ENCODE measurements at regions not wholly inside any gene's neighbourhood (a gene's known extent, or its start where the extent isn't known, plus 50 kb on each side); places are given as distances from the start of the nearest gene placed in this dataset.
"Not testable (repeated sequence)": the region's sequence is repeated elsewhere in the genome, so short reads cannot be mapped to it uniquely, and the experiment has no call there.

- in situ Hi-C loops (cut with MboI; ENCODE audit: low sequenced_read_pairs) = no loop called here
These were observed 141.6 kb upstream of the RIOK3 start for GRCh38 chr18:23311351-23312121.

DNA sequence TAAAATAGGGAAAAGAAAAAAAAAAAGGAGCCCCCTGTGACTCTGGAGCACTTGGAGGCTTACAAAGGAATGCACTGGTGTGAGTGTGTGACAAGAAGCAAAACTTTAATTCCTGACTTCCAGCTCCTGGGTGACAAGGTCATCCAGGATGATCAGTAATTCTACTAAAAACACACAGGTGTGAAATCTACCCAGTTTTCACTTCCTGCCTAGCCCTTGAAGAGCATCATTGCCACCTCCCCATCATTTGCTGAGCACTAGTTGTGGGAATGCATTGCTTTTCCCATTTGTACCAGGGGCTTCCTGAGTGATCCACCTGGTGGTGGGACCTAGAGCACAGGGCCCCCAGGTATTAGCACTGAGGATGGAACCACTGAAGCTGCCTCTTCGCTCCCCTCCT lies 139.7 kb upstream of the RIOK3 start:
- in situ Hi-C loops (cut with MboI; ENCODE audit: low sequenced_read_pairs) = no loop called here

DNA sequence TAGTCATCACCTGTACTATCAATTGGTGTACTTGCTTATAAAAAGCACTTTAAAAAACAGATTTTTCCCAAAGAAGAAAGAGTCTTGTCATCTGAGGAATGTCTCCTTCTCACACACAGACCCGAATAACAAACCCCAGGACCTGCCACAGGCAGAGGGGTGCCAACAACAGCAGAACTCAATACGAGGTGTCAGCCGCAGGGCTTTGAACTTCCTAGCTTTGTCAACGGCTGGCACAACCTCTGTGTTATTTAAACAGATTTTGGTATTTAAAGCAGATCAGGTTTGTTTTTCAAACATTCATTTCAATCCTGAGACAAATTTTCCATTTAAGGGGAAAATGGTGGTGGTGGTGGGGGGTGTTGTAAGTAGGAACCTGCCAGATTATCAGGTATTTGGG lies 138.4 kb upstream of the RIOK3 start:
- in situ Hi-C loops (cut with MboI; ENCODE audit: low sequenced_read_pairs) = no loop called here

GRCh38 chr18:23316316-23316715 lies 136.8 kb upstream of the RIOK3 start:
- in situ Hi-C loops (cut with MboI; ENCODE audit: low sequenced_read_pairs) = no loop called here

DNA sequence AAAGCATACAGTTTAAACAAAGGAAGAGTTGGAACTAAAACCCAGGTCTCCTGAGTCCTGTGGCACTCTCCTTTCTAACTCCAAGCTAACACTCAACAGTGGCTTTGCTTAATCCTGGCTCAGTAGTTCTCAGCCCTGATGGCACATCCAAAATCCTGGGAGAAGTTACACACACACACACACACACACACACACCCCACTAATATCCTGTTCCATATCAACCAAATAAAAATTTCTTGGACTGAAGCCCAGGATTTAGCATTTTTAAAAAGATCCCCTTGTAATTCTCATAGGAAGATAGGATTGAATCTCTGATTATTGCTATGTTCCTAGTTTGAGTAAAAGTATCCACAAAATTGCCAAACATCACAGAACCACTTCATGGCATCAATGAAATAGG lies 136.1 kb upstream of the RIOK3 start:
- in situ Hi-C loops (cut with MboI; ENCODE audit: low sequenced_read_pairs) = no loop called here

DNA sequence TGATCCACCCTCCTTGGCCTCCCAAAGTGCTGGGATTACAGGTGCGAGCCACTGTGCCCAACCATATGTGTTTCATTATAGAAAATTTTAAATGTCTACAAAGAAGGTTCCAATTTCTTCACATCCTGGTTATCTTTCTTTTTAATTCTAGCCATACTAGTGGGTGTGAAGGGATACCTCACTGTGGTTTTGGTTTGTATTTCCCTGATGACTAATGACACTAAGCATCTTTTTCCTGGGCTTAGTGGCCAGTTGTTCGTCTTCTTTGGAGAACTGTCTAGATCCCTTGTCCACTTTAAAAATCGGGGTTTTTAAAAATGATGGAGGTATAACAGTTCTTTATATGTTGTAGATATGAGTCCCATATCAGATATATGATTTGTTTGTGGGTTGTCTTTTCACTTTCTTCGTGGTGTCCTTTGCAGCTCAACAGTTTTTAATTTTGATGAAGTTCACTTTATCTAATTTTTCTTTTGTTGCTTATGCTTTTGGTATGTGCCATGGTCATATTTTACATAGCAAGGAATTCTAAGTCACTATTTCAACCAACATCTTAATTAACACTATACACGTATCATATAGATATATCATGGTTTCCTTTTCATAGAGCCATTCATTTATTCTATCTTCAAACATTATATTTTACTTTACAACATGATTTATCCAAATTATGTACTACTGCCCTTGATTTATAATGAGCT lies 135.0 kb upstream of the RIOK3 start:
- in situ Hi-C loops (cut with MboI; ENCODE audit: low sequenced_read_pairs) = no loop called here

DNA sequence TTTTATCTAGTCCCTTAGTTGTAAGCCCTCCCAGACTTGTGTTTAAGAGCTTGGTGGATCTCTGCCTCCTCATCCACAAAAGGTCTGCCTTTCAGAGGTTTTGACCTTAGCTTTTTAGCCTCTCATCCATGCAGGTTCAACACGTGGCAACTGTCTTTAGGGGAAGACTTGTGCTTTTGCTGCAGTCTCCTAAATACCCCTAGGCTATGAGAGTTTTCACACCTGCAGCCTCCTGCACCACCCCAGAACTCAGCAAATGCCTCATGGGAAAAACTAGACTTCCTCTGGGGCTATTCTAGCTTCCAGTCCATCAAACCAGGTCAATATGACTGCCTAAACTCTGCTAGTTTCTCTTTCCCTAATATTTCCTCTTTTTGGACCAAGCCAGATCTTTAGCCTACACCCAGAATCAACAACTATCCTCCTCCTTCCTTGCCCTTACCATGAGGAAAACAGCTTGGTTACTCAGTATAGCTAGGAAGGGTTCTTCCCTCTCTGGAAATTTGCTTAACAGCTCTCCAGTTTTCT lies 132.3 kb upstream of the RIOK3 start:
- in situ Hi-C loops (cut with MboI; ENCODE audit: low sequenced_read_pairs) = no loop called here

DNA sequence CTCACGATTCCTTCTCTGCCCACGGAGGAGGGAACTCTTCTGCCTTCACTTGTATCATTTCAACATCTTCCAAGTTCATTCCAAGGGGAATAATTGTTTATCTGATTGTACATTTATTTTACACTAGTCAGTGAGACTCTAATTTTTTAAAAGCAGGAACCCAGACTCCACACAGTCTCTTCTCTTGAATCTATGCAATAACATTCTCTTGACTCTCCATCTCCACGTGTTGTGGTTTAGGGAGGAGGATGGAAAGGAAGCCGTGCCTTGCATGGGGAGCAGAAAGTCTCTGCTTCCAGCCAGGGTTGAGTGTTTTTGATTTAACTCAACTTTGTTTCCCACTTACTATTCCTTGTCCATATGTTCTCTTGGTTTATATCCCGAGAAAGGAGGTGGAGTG lies 131.1 kb upstream of the RIOK3 start:
- in situ Hi-C loops (cut with MboI; ENCODE audit: low sequenced_read_pairs) = no loop called here

DNA sequence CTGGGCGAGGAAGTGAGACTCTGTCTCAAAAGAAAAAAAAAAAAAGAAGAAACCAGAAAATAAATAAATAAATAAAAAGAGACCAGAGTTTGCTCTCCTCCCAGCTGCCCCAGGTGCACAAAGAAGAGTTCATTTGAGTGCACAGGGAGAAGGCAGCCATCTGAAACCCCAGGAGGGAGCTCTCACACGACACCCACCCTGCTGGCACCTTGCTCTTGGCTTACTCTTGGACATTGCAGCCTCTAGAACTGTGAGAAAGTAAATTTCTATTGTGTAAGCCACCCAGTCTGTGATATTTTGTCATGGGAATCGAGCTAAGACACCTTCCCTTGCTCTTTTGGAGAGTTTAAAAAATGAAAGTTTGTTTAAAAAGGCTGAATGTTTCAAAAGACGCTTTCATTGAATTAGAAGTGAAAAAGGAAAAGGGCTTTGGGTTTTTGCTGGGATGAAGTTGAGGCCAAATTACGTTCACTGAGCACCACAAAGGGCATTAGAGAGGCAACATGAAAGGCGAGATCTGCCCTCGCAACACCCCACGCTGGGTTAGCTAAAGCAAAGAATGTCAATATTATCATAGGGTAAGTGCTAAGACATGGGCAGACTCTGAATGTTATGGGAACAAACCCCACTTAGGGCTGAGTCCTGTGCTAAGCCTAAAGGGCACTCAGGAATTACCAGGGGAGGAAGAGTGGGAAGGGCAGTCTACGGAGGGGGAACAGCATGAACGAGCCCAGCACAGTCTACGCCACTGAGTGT lies 128.9 kb upstream of the RIOK3 start:
- in situ Hi-C loops (cut with MboI; ENCODE audit: low sequenced_read_pairs) = no loop called here

DNA sequence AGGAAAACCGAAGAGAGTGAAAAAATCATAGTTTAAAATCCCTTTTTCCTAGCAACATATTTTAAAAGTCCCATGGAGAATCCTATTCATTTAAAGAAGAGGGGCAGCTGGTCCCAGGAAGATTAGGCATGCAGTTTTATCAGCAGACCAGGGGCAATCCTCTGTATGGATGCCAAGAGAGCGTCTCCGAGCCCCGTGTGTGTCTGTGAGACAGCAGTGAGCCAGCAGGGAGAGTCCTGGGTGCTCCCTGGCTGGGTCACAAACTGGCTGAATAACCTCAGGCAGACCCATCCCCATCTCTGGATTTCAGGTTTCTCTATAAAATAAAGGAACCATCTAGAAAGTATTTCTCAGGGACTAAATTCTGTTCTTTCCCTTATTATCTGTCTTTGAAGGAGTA lies 128.2 kb upstream of the RIOK3 start:
- in situ Hi-C loops (cut with MboI; ENCODE audit: low sequenced_read_pairs) = no loop called here

- in situ Hi-C loops (cut with MboI; ENCODE audit: low sequenced_read_pairs) = not testable (repeated sequence)
These were observed 123.4 kb upstream of the RIOK3 start for GRCh38 chr18:23329671-23330070.

DNA sequence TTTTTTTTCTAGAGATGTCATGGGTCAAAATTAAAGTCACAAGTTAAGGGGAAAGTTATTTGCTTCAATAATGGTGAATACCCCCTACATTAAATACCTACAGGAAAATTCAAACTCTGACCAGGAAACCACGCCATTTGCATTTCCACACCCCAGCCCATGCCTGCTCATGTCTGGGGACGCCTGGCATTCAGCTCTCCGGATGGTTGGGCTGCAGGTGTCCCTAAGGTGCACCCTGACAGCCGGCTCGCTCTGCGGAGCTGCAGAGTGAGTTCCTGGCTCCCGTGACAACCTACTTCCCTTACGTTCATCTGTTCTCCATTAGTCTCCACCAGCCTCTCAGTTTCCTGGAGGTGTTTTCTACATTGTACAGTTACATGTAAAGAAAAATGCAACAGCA lies 122.7 kb upstream of the RIOK3 start:
- in situ Hi-C loops (cut with MboI; ENCODE audit: low sequenced_read_pairs) = no loop called here

GRCh38 chr18:23331091-23331920 lies 121.8 kb upstream of the RIOK3 start:
- in situ Hi-C loops (cut with MboI; ENCODE audit: low sequenced_read_pairs) = no loop called here

DNA sequence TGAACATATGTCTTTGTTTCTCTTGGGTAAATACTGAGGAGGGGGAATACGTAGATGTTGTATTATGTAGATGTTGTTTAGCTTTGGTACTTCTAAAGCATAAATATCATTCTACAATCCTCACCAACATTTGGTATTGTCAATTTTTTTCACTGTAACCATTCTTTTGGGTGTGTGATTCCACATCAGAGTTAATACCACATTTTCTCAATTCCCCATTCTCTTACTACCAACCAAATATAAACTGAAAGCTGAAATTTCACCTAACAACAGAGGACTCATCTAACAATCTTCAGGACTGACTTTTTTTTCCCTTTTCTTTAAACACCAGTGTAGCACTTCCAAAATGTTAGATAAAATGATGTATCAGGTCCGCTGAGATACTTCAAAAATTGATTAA lies 120.7 kb upstream of the RIOK3 start:
- in situ Hi-C loops (cut with MboI; ENCODE audit: low sequenced_read_pairs) = no loop called here

DNA sequence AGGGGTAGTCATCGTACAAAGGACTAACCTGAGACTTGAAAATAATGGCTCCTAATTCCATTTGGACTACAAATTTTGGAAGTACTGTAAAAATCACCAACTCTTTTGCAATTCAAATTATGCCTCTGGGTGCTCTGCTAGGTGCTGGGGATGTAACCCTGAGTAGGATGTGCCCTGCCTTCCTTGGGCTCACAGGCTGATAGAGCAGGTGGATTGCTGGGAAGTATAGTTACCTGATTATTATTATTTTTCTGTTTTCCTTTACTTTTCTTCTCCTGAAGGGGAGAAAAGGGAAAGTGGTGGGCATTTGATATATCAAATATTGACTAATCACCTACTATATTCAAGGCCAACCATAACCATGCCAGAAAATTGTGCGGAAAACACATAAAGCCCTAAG lies 119.3 kb upstream of the RIOK3 start:
- in situ Hi-C loops (cut with MboI; ENCODE audit: low sequenced_read_pairs) = no loop called here

GRCh38 chr18:23334569-23334968 lies 118.5 kb upstream of the RIOK3 start:
- in situ Hi-C loops (cut with MboI; ENCODE audit: low sequenced_read_pairs) = no loop called here

GRCh38 chr18:23336101-23336500 lies 117.0 kb upstream of the RIOK3 start:
- in situ Hi-C loops (cut with MboI; ENCODE audit: low sequenced_read_pairs) = no loop called here

DNA sequence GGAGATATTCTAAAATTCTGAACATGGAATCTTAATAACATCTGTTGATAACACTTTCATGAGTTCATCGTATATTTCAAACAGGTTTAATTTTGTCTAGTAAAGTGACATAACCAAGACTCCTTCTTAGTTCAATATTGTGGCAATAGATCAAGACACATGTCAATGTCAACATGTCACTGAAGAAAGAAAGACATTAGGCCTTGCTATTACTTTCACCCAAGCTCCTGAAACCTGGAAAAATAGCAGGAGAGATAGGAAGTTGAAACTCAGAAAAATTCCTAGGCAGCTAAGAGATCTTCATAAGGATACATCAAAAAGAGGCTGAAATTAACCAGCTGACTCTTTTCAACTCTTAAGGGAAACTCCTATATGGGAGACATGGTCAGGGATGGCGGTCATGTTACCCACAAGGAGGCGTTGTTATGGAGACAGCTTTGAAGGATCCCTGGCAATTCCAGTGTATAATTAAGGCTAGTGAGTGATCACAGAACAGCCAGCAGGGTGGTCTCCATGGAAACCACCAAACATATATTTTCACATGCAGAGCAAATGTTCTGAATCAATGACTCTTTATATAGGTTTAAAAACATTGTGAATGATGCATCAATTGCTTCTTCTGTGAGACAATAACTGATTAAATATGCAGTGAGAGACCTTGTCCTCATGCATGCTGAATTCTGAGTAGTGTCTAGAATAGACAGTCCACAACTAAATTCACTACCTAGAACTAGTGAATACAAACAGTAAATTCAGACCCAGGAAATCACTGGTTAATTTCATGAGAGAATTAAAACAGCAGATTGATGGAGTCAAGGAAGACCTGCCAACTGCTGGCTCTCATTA lies 115.3 kb upstream of the RIOK3 start:
- in situ Hi-C loops (cut with MboI; ENCODE audit: low sequenced_read_pairs) = no loop called here

DNA sequence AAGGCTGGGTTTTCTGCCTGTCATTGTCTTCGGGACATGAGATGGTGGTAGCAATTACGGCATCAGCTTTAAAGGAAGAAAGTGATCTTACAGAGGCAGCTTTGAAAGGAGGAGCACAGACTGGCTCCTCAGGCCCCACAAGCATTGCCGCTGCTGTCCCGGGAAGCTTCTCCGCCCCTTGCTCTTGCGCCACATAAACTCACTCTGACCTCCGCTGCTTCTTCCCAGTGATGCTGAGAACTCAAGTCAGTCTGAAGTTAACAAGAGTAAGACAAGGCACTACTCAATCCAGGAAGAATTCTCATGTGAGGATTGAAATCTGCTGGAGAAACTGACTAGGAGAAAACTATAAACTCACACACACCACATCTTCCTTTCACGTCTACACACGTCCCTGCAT lies 112.4 kb upstream of the RIOK3 start:
- in situ Hi-C loops (cut with MboI; ENCODE audit: low sequenced_read_pairs) = no loop called here

- in situ Hi-C loops (cut with MboI; ENCODE audit: low sequenced_read_pairs) = no loop called here
These were observed 111.7 kb upstream of the RIOK3 start for GRCh38 chr18:23341383-23341782.

Data from HL-60/S4 treated with retinoic acid at 250 ng/mL for 4 days and 3 days (cell line).